GM12892 (cell line): ENCODE measurements at regions not wholly inside any gene's neighbourhood (a gene's known extent, or its start where the extent isn't known, plus 50 kb on each side); places are given as distances from the start of the nearest gene placed in this dataset.

Experiments used
- DNase-seq: peaks from one replicate; pipeline ENCODE4 v3.0.0; 2011; ENCODE audit not compliant: insufficient read length
- FAIRE-seq: peaks from 2 replicates; lab custom pipeline; 2011; peaks lifted over from hg19 to GRCh38; lab: Jason Lieb, UNC
- POLR2A ChIP-seq: IDR thresholded peaks from 2 replicates; pipeline ENCODE4 v1.6.1; 2011; ENCODE audit warnings: low read depth, low read length, control low read depth
- POLR2AphosphoS5 ChIP-seq: IDR thresholded peaks from 2 replicates; pipeline ENCODE4 v1.6.1; 2011; ENCODE audit warnings: low read depth, low read length, control low read depth
- TAF1 ChIP-seq: IDR thresholded peaks from 2 replicates; pipeline ENCODE4 v1.6.1; 2011; ENCODE audit warnings: low read depth, mild to moderate bottlenecking, control low read depth, low read length, borderline replicate concordance

DNA sequence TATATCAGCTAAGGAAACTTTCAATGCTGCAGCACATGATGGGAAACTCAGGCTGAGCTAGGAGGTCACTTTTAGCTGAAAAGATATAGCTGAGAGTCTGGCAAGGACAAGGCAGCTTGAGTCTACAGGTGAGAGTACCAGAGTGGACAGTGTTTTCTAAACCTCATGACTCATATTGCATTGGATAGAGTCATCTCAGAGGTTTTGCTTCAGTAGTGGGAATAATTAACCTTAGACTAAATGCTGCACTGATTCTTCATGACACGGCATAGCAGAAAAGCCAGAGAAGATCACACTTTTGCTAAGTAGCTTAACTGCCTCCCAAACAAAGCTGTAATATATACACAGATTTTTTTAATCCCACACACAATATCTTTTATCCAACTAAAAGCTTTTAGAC is 865.0 kb upstream of the CDH2 start:
- FAIRE-seq (no peak), DNase-seq (no peak)
- TF ChIP-seq POLR2A, result no peak
- TF ChIP-seq TAF1, result no peak
- TF ChIP-seq POLR2AphosphoS5, result no peak

DNA sequence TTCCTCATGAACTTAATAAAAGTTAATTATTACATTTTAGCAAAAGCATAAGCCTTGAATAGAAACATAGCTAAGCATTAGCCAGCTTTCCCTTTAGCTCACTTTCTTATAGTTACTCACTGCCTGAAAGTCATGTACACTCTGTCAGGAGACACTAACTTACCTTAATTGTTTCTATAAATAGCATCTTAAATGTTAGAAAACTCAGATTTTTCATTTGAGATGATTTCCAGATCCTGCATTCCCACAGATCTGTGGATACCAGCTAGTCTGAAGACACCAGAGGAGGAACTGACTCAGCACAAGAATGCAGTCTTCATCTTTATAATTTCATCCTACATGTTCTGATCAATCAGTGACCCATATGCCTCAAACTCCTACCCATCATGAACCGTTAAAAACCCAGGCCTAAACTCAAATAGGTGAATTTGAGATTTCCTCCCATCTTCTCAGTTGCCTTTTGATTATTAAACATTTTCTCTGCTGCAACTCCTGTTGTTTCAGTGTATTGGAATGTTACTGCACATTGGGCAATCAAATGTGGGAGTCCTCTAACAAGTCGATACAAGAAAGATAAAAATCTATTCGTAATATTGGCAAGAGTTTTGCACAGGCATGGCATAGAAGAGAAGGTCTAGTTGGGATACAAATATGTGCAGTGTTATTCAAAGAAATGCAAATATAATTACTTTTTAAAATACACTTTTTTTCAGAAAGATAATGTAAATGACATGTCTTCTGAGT is 857.4 kb upstream of the CDH2 start:
- FAIRE-seq (no peak), DNase-seq (no peak)
- TF ChIP-seq POLR2A (no peak), POLR2AphosphoS5 (no peak), TAF1 (no peak)

DNA sequence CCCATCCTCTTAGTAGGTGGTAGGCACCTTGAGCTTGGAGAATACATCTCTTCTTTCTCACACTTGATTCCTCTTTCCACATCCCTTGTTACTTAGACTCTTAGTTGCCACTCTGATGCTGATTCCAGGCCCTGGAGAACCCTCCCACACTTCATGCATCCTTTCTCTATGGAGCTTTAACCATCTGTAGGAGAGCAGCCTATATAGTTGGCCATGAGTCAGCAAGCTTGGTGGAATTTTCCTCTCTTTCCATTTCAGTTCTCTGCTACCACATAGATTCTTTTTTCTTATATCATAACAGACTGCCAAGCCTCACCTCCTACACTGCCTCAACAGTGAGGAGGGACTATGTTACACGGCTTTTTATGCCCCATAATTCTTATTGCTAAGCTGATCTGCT is 851.6 kb upstream of the CDH2 start:
- DNase-seq, result no peak
- FAIRE-seq, result no peak
- TF ChIP-seq TAF1, result no peak
- TF ChIP-seq POLR2A, result no peak
- no peak for TF ChIP-seq POLR2AphosphoS5

GRCh38 chr18:29018976-29019375 is 842.0 kb upstream of the CDH2 start:
- TF ChIP-seq POLR2A (no peak), TAF1 (no peak), POLR2AphosphoS5 (no peak)
- no peak for FAIRE-seq
- no peak for DNase-seq

GRCh38 chr18:29012883-29013465 is 836.0 kb upstream of the CDH2 start:
- FAIRE-seq (no peak), DNase-seq (no peak)
- TF ChIP-seq POLR2A (no peak), TAF1 (no peak), POLR2AphosphoS5 (no peak)

DNA sequence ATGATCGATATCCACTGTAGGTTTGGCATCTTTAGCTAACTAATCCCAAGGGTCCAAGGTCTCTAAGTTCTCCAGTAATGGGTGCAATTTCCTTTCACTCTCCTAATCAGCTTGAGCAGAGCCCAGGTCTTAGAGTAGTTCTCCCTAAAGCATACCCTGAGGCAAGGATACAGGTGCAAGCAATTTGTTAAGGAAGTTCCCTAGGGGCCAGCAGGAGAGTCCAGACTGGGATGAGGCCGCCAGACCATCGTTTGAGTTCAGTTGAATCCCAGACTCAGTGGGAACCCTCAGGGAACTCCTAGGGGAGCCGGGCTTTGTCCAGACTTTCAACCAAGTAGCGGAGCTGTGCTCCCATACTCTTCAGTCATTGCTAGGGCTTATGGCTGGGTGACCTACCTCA is 835.4 kb upstream of the CDH2 start:
- DNase-seq (no peak), FAIRE-seq (no peak)
- TF ChIP-seq TAF1 (no peak), POLR2AphosphoS5 (no peak), POLR2A (no peak)

DNA sequence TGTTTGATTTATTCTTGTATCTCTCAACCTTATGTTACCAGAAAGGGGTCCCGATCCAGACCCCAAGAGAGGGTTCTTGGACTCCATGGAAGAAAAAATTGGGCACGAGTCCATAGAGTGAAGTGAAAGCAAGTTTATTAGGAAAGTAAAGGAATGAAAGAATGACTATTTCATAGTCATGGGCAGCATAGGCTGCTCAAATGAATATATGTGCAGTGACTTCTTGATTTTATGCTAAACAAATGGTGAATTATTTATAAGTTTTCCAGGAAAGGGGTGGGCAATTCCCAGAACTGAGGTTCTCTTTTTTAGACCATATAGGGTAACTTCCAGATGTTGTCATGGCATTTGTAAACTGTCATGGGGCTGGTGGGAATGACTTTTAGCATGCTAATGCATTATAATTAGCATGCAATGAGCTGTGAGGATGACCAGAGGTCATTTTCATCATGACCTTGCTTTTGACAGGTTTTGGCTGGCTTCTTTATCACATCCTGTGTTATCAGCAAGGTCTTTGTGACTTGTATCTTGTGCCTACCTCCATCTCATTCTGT is 832.4 kb upstream of the CDH2 start:
- FAIRE-seq (no peak), DNase-seq (no peak)
- TF ChIP-seq TAF1 (no peak), POLR2A (no peak), POLR2AphosphoS5 (no peak)

GRCh38 chr18:29008809-29009208 is 831.9 kb upstream of the CDH2 start:
- DNase-seq (no peak), FAIRE-seq (no peak)
- TF ChIP-seq TAF1 (no peak), POLR2A (no peak), POLR2AphosphoS5 (no peak)

DNA sequence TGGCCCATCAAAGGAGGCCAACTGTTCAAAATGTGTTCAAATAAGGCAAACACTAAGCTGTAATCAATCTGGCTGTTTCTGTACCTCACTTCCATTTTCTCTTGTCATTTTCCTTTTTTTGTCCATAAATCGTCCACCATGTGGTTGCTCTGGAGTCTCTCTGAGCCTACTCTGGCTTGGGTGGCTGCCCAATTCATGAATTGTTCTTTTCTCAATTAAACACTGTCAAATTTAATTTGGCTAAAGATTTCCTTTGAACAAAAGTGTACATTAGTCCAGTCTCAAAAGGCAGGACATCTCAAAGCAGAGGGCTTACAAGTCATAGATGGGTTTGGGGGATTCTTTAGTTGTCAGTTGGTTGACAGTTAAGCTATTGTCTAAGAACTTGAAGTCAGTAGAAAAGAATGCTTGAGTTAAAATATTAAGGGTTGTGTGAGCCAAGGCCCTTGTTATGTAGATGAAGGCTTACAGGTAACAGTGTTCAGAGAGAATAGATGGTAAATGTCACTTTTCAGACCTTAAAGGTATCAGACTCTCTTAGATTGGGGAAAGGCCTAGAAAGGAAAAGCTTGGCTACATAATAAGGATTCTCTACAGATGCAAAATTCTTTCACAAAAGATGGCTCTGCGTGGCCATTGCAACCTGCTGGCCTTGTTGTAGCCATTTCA is 831.2 kb upstream of the CDH2 start:
- FAIRE-seq (no peak), DNase-seq (no peak)
- TF ChIP-seq POLR2A (no peak), TAF1 (no peak), POLR2AphosphoS5 (no peak)

DNA sequence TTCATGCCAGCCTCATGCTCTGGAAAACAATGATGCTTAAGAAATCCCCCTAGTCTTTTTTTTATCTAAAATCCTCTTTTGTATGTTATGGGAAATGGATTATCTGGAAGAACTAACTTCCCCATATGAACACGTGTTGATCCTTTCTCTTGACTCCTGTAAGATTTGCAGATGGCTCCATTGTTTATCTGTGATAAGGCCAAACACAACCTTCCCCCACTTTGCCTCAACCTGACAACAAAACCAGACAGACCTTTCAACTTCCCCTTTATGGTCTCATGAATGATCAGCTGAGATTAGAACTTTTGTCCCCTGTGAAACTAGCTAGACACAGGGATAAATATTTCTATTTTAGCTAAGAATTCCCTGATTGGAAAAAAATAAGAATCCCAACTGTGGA is 828.0 kb upstream of the CDH2 start:
- FAIRE-seq, result no peak
- DNase-seq, result no peak
- TF ChIP-seq TAF1 (no peak), POLR2AphosphoS5 (no peak), POLR2A (no peak)

- no peak for FAIRE-seq
- TF ChIP-seq POLR2A, result no peak
Measured at GRCh38 chr18:29003194-29003593, 826.3 kb upstream of the CDH2 start.

DNA sequence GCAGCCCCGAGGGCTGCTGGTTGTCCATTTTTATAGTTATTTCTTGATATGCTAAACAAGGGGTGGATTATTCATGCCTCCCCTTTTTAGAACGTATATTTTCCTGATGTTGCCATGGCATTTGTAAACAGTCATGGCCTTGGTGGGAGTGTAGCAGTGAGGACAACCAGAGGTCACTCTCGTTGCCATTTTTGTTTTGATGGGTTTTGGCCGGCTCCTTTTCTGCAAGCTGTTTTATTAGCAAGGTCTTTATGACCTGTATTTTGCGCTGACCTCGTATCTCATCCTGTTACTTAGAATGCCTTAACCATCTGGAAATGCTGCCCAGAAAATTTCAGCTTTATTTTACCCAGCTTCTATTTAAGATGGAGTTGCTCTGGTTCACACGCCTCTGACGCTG is 825.8 kb upstream of the CDH2 start:
- no peak for FAIRE-seq
- TF ChIP-seq POLR2AphosphoS5 (no peak), POLR2A (no peak), TAF1 (no peak)
- no peak for DNase-seq

More at GRCh38 chr18:29003194-29003593, 826.3 kb upstream of the CDH2 start:
- DNase-seq, result no peak
